Right lobe of liver (tissue), 6 donors: ENCODE measurements at regions not wholly inside any gene's neighbourhood (a gene's known extent, or its start where the extent isn't known, plus 50 kb on each side); places are given as distances from the start of the nearest gene placed in this dataset.

Experiments used
- ATAC-seq, 4 donors: fragments of 200-7000 bp; cut with Tn5 transposase; one replicate each; pipeline ENCODE4 v1.9.1; 2020; ENCODE audit warnings: mild to moderate bottlenecking in 4 of 4, moderate library complexity in 4 of 4
- DNase-seq, 3 donors: peaks; one replicate each; pipeline ENCODE4 v3.0.0-alpha.2; 2020
- H3K27ac ChIP-seq, 3 donors: fragments of 200-600 bp; one replicate each; pipeline ENCODE4 v1.8.0; 2022
- H3K27me3 ChIP-seq, 2 donors: fragments of 200-600 bp; one replicate each; pipeline ENCODE4 v1.8.0; 2022
- H3K36me3 ChIP-seq, 4 donors: fragments of 200-600 bp; sonication (generic) in 1 of 4; one replicate each; pipeline versions ENCODE4 v1.5.1 to v1.8.0; 2017 to 2022; ENCODE audit warnings: control low read depth in 1 of 4
- H3K4me1 ChIP-seq, 4 donors: fragments of 200-600 bp; sonication (generic) in 1 of 4; one replicate each; pipeline versions ENCODE4 v1.5.1 to v1.8.0; 2017 to 2022; ENCODE audit warnings: control low read depth in 1 of 4
- H3K4me3 ChIP-seq, 3 donors: fragments of 200-600 bp; one replicate each; pipeline ENCODE4 v1.8.0; 2022
- H3K9me3 ChIP-seq, 4 donors: fragments of 200-600 bp; sonication (generic) in 1 of 4; one replicate each; pipeline versions ENCODE4 v1.5.1 to v1.8.0; 2017 to 2022; ENCODE audit warnings: control low read depth in 1 of 4
- CTCF ChIP-seq, 4 donors: fragments of 200-600 bp in 3 of 4; fragments of 450-650 bp in 1 of 4; IDR thresholded peaks; one replicate each; pipeline versions ENCODE4 v1.5.1 to v1.8.0; 2016 to 2022; ENCODE audit warnings: antibody characterized with exemption in 4 of 4, mild to moderate bottlenecking in 2 of 4
- POLR2A ChIP-seq: fragments of 450-650 bp; IDR thresholded peaks from one replicate; pipeline ENCODE4 v1.6.1; 2017; ENCODE audit warnings: antibody characterized with exemption, mild to moderate bottlenecking
- WGBS: methylation state at CpG from one replicate; pipeline ENCODE4 v1.1.6; 2018; ENCODE audit warnings: low coverage, low lambda C conversion rate; ENCODE audit not compliant: insufficient coverage; ENCODE audit errors: missing lambda C conversion rate; 5-methylcytosine and 5-hydroxymethylcytosine counted together
- intact Hi-C, 2 donors: fragments of 100-400 bp; cut with DNase I; formaldehyde crosslinking; loops; one replicate each; pipeline versions ENCODE4 v1.11.2 to v1.14.1; 2022
- donor health status: DM: no; HTN: yes; CAD: no.
- donor health status: DM: no; HTN: no; CAD: no.
- donor health status: DM: no; HTN: no; CAD: no.
- donor health status: DM: no; HTN: yes; CAD: no.
- donor health status: DM: no; HTN: yes; CAD: no.

DNA sequence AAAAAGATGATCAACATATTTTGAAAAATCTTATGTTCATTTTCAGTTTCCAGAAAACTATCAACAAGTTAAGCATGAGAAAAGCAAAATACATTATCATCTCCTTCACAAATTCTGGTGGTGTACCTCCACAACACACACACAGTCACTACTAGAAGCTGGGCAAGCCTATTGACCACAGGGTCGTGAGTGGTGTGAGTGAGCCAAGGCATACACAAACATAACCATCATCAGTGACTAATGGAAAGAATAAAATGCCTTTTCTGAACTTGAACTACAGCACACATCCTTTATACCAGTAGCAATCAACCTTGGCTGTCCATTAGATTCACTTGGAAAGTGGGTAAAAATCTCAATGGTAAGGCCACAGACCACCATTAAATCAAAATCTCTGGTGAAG, 180.2 kb downstream of the FAM47B start:
- Histone ChIP-seq H3K27ac (no peak overlapping the region), H3K36me3 (no peaks in the 10 kb centered on the region), H3K9me3 (no peaks in the 10 kb centered on the region), H3K4me1 (no peaks in the 10 kb centered on the region), H3K27me3 (peaks cover 0 to 5% of the 10 kb centered on the region in 2 donors), H3K4me3 (no peak overlapping the region)
- DNase-seq (no peak), ATAC-seq (no peak)
- intact Hi-C loops: no loop called here
- 17% methylated on average over 1 of the region's 1 CpG for WGBS
- no peak for TF ChIP-seq POLR2A
- TF ChIP-seq CTCF (IDR thresholded peaks at IDR 0.05): no peak

GRCh38 chrX:35149517-35149916, 206.9 kb downstream of the FAM47B start:
- no peak for ATAC-seq
- TF ChIP-seq POLR2A: no peak
- no peak for TF ChIP-seq CTCF (IDR thresholded peaks at IDR 0.05)
- H3K4me3 ChIP-seq: no peak overlapping the region

DNA sequence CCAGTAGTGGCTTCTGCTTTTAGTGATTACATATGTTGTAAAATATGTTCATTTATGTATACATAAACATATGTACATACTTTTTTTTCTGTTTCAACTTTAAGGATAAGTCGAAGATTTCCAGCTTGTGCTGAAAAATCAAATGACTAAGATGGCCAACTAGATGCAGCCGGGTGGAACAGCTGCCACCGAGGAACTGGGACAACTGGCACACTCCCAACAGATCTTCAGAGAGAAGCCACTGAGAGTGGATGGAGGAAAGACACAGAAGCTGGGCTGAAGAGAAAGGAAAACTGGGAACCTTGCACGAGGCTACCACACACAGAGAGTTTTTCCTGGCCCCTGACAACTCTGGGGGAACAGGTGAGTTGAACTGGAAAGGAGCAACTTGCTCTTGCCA, 207.5 kb downstream of the FAM47B start:
- Histone ChIP-seq H3K27me3 (no peaks in the 10 kb centered on the region), H3K4me3 (no peak overlapping the region), H3K27ac (no peak overlapping the region), H3K36me3 (no peaks in the 10 kb centered on the region), H3K4me1 (no peaks in the 10 kb centered on the region), H3K9me3 (no peaks in the 10 kb centered on the region)
- no peak for DNase-seq
- intact Hi-C loops: no loop called here
- TF ChIP-seq CTCF (IDR thresholded peaks at IDR 0.05): no peak
- TF ChIP-seq POLR2A: no peak
- no peak for ATAC-seq
- 56% methylated on average over 4 of the region's 4 CpGs for WGBS

More at GRCh38 chrX:35149517-35149916, 206.9 kb downstream of the FAM47B start:
- Histone ChIP-seq H3K4me1 (no peaks in the 10 kb centered on the region), H3K9me3 (no peaks in the 10 kb centered on the region), H3K36me3 (no peaks in the 10 kb centered on the region), H3K27ac (no peak overlapping the region), H3K27me3 (no peaks in the 10 kb centered on the region)
- DNase-seq: no peak
- intact Hi-C loops: no loop called here
- WGBS: 28% methylated on average over 1 of the region's 1 CpG

- no peak overlapping the region for H3K27ac ChIP-seq
- no peaks in the 10 kb centered on the region for H3K9me3 ChIP-seq
- no peaks in the 10 kb centered on the region for H3K36me3 ChIP-seq
- no peak overlapping the region for H3K4me3 ChIP-seq
- 50% methylated on average over 1 of the region's 7 CpGs for WGBS
- no peaks in the 10 kb centered on the region for H3K27me3 ChIP-seq
- TF ChIP-seq CTCF (IDR thresholded peaks at IDR 0.05) (no peak), POLR2A (no peak)
- ATAC-seq: no peak
- intact Hi-C loops: no loop called here
- no peaks in the 10 kb centered on the region for H3K4me1 ChIP-seq
- no peak for DNase-seq
Observed at GRCh38 chrX:35150642-35151239, 208.1 kb downstream of the FAM47B start.

- no peak overlapping the region for H3K4me3 ChIP-seq
- H3K27ac ChIP-seq: no peak overlapping the region
- H3K27me3 ChIP-seq: no peaks in the 10 kb centered on the region
- DNase-seq (no peak), ATAC-seq (peak; percentile 22 to 69 (median 45))
- intact Hi-C loops: no loop called here
- TF ChIP-seq POLR2A: no peak
- no peak for TF ChIP-seq CTCF (IDR thresholded peaks at IDR 0.05)
- H3K4me1 ChIP-seq: no peaks in the 10 kb centered on the region
- H3K9me3 ChIP-seq: no peaks in the 10 kb centered on the region
- 10% methylated on average over 2 of the region's 2 CpGs for WGBS
- H3K36me3 ChIP-seq: no peaks in the 10 kb centered on the region
Observed at GRCh38 chrX:35166023-35166422, 223.4 kb downstream of the FAM47B start.
